ENCODE measurements at regions not wholly inside any gene's neighbourhood (a gene's known extent, or its start where the extent isn't known, plus 50 kb on each side); places are given as distances from the start of the nearest gene placed in this dataset.

DNA sequence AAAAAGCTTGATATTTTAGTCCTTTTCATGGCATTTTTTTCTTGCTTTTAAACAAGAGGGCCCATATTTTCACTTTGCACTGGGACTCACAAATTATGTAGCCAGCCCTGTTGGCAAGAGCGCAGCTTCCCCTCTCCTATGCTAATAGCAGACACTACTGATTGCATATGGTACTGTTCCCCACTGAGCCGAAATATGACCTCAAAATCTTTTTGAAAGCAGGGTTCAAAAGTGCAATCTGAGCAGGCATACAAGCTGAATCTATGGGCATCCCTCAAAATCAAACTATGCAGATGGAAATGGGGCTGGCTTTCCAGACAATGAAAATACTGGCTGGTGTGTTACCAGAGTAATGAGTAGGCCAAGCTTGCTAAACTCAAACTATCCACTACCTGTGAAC lies 225.2 kb upstream of the SETMAR start:
- intact Hi-C loops (cut with micrococcal nuclease), result no loop called here
- Mint-ChIP-seq H3K9me3 (peaks cover 5 to 10% (median 7%) of the 10 kb centered on the region in 7 donors), H3K27ac (no peak overlapping the region), H3K36me3 (no peaks in the 10 kb centered on the region), H3K27me3 (ENCODE audit: low read depth in 3 of 3) (peaks cover 0 to 1% (median 0%) of the 10 kb centered on the region in 3 donors), H3K4me1 (peaks cover 18% of the 10 kb centered on the region), H3K4me3 (no peak overlapping the region)
- no peak overlapping the region for H3K4me3 ChIP-seq (replicated peaks in 1 of 3; ENCODE audit: low read depth in 2 of 3, low read length in 3 of 3)
- H3K4me1 ChIP-seq (ENCODE audit: control insufficient read depth in 1 of 2, insufficient read depth in 2 of 2, low read length in 2 of 2), result peaks cover 0 to 5% of the 10 kb centered on the region in 2 donors
- H3K27me3 ChIP-seq (ENCODE audit: control insufficient read depth in 2 of 2, insufficient read depth in 2 of 2, low read length in 2 of 2), result no peaks in the 10 kb centered on the region
- H3K4me2 ChIP-seq (replicated peaks; ENCODE audit: extremely low read depth, low read length, poor library complexity, severe bottlenecking), result no peak overlapping the region
- WGBS (ENCODE audit: insufficient coverage), result no CpG with 5 or more reads among the region's 2 CpGs
- H3K36me3 ChIP-seq (replicated peaks in 1 of 2; ENCODE audit: control insufficient read depth in 1 of 2, insufficient read depth in 2 of 2, low read length in 2 of 2), result no peaks in the 10 kb centered on the region
- H4K20me1 ChIP-seq (ENCODE audit: insufficient read depth, low read length), result no peaks in the 10 kb centered on the region
- no peak for DNase-seq
- H3K9ac ChIP-seq (ENCODE audit: insufficient read depth, low read length, poor library complexity, severe bottlenecking), result no peak overlapping the region
- TF ChIP-seq, protein P1, sequence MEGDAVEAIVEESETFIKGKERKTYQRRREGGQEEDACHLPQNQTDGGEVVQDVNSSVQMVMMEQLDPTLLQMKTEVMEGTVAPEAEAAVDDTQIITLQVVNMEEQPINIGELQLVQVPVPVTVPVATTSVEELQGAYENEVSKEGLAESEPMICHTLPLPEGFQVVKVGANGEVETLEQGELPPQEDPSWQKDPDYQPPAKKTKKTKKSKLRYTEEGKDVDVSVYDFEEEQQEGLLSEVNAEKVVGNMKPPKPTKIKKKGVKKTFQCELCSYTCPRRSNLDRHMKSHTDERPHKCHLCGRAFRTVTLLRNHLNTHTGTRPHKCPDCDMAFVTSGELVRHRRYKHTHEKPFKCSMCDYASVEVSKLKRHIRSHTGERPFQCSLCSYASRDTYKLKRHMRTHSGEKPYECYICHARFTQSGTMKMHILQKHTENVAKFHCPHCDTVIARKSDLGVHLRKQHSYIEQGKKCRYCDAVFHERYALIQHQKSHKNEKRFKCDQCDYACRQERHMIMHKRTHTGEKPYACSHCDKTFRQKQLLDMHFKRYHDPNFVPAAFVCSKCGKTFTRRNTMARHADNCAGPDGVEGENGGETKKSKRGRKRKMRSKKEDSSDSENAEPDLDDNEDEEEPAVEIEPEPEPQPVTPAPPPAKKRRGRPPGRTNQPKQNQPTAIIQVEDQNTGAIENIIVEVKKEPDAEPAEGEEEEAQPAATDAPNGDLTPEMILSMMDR (IDR thresholded peaks at IDR 0.05), result no peak
- H2AFZ ChIP-seq (ENCODE audit: insufficient read depth, low read depth, low read length, poor library complexity, severe bottlenecking), result no peak overlapping the region
- no peak overlapping the region for H3K27ac ChIP-seq (ENCODE audit: low read depth in 1 of 2, low read length in 2 of 2)
- no peaks in the 10 kb centered on the region for H3K79me2 ChIP-seq (ENCODE audit: insufficient read depth, low read length)
- H3K9me3 ChIP-seq (replicated peaks in 1 of 2; ENCODE audit: control insufficient read depth in 1 of 2, insufficient read depth in 1 of 2, low read length in 2 of 2), result no peaks in the 10 kb centered on the region

DNA sequence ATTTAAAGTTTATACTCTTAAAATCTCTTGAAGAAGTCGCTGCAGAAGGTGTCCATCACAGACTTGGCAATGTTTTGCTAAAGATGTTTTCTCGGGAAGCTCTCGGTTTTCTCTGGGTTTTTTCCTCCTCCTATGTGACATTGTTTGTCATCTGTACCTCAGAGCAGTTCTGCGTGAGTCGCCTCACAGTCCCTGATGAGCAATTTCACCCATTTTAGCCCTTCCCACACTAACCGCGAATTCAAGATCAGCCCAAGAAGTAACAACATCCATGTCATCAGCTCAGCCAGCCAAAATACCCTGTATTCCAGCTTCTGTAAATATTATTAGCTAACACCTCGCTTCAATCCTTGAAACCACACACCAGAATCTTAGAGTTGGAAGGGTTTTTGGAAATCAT lies 224.3 kb upstream of the SETMAR start:
- H3K4me3 Mint-ChIP-seq, result no peak overlapping the region
- H3K36me3 Mint-ChIP-seq, result no peaks in the 10 kb centered on the region
- Histone ChIP-seq H3K9ac (ENCODE audit: insufficient read depth, low read length, poor library complexity, severe bottlenecking) (no peak overlapping the region), H3K27me3 (ENCODE audit: control insufficient read depth in 2 of 2, insufficient read depth in 2 of 2, low read length in 2 of 2) (no peaks in the 10 kb centered on the region), H2AFZ (ENCODE audit: insufficient read depth, low read depth, low read length, poor library complexity, severe bottlenecking) (no peak overlapping the region), H3K4me3 (replicated peaks in 1 of 3; ENCODE audit: low read depth in 2 of 3, low read length in 3 of 3) (no peak overlapping the region), H3K4me1 (ENCODE audit: control insufficient read depth in 1 of 2, insufficient read depth in 2 of 2, low read length in 2 of 2) (peaks cover 0 to 5% of the 10 kb centered on the region in 2 donors), H3K36me3 (replicated peaks in 1 of 2; ENCODE audit: control insufficient read depth in 1 of 2, insufficient read depth in 2 of 2, low read length in 2 of 2) (no peaks in the 10 kb centered on the region), H3K79me2 (ENCODE audit: insufficient read depth, low read length) (no peaks in the 10 kb centered on the region), H3K27ac (ENCODE audit: low read depth in 1 of 2, low read length in 2 of 2) (no peak overlapping the region), H4K20me1 (ENCODE audit: insufficient read depth, low read length) (no peaks in the 10 kb centered on the region), H3K4me2 (replicated peaks; ENCODE audit: extremely low read depth, low read length, poor library complexity, severe bottlenecking) (no peak overlapping the region), H3K9me3 (replicated peaks in 1 of 2; ENCODE audit: control insufficient read depth in 1 of 2, insufficient read depth in 1 of 2, low read length in 2 of 2) (no peaks in the 10 kb centered on the region)
- no peak for DNase-seq
- H3K27me3 Mint-ChIP-seq (ENCODE audit: low read depth in 3 of 3), result peaks cover 0 to 1% (median 0%) of the 10 kb centered on the region in 3 donors
- intact Hi-C loops (cut with micrococcal nuclease), result no loop called here
- H3K9me3 Mint-ChIP-seq, result peaks cover 2 to 9% (median 5%) of the 10 kb centered on the region in 7 donors
- 98% methylated on average over 5 of the region's 8 CpGs for WGBS (ENCODE audit: insufficient coverage)
- TF ChIP-seq, protein P1 (IDR thresholded peaks at IDR 0.05), result no peak
- peak overlapping the region in 1 of 7 donors; percentile 1 for H3K27ac Mint-ChIP-seq
- H3K4me1 Mint-ChIP-seq, result peaks cover 18% of the 10 kb centered on the region
